HG03095 (cell line): ENCODE measurements at regions not wholly inside any gene's neighbourhood (a gene's known extent, or its start where the extent isn't known, plus 50 kb on each side); places are given as distances from the start of the nearest gene placed in this dataset.

Experiments
- ATAC-seq: cut with Tn5 transposase; IDR thresholded peaks from one replicate; pipeline ENCODE4 v1.9.1; 2021; ENCODE audit warnings: moderate library complexity; ENCODE audit not compliant: unreplicated experiment

DNA sequence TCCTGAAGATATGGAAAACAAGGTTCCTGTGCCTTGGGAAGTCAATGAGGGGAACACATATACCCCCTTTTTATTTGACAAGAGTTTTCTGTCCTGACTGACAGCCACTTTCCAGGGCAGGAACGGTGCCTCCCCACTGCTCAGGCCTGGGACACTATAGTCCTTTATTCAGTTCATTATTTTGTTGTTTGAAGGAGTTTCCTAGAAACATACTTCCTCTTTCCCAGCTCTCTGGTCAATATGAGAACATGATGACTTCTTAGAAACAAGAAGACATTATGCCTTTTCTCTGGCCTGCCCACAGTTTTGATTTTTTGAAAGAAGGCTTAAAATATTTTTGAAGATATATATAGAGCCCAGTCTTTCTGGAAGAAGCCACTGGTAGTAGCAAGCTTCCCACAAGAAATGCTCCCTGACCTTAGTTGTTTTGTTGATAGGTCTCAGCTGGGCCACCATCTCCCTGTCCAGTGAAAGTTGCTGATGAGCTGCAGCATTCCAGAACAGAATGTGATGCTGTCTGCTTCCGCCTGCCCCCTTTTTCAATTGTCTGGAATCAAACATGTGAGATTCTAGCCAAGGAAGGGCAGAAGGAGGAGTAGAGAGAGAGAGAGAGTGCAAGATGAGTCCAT lies 122.7 kb upstream of the ADRA1D start:
- ATAC-seq, result no peak

DNA sequence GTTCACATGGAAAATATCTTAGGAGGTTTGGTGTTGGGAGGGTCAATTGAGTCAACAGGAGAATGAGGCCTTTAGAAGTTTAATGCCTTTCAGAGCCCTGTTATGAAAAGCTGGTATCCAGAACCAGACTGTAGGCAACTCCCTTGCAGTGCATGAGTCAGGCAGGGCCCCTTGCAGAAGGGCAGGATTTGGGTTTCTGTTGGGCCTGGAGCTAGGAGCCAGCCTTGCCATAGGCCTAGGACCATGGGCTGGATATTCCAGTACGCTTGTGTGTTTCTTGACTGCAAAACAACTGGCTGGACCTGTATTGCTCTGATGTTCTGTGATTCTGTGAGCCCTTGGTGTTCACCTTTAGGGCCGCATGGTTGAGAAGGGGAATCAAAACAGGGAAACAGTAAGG lies 121.8 kb upstream of the ADRA1D start:
- no peak for ATAC-seq

DNA sequence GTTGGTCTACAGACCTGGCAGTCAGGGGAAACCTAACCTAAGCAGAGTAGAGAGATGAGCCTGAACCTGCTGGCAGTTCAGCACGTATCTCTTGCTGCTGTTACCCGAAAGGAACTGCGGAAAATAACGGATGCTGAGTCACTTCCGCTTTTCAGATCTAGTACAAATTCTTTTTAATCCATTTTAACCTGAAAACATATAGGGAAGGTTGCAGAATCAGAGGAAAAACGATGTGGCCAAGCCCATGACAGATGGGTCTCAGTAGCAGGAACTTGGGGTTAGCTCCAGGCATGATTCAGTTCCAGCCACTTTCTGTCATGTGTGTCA lies 120.7 kb upstream of the ADRA1D start:
- no peak for ATAC-seq

DNA sequence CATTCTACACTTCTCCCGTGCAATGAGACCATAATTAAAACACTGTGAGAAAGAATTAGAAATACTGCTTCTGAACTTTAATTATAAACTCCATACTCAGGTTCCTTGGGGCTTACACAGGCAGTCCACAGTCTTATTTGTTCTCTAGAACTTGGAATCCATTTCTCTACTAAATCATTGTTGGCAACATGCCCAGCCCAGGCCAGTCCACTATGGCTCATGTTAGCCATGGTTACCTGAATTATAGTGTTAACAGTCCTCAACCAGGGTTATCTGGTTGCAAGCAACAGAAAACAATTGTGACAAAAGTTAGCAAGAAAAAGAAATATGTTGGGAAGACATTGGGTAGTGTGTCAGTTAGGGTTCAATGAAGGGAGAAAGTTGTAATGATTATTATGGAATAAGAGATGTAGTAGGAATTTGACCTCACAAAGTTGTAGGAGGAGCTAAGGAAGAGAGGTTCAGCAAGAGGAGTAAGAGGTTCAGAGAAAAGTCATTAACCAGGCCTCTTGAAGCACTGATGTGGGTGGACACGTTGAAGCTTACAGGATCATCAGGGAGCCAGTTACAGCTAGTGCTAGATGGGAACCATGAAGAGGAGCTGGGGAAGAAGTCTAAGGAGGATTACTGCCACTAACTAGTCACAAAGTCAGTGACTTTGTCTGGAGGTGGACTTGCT lies 120.2 kb upstream of the ADRA1D start:
- no peak for ATAC-seq

DNA sequence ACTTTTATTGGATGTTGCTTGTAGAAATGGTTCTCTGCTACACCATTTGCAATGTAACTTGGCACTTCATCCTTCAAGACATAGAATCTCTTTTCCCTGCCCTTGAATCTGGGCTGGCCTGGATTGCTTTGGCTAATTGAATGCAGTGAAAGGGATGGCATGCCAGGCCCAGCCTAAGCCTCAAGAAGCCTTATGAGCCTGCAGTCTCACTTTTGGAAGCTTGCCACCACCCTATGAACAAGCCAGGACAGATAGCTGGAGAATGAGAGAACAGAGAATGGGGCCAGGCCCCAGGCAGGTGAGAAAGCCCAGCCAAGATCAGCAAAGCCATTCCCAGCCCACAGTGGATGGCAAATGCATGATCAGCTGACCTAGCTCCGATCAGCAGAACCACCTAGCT lies 117.0 kb upstream of the ADRA1D start:
- ATAC-seq, result no peak

DNA sequence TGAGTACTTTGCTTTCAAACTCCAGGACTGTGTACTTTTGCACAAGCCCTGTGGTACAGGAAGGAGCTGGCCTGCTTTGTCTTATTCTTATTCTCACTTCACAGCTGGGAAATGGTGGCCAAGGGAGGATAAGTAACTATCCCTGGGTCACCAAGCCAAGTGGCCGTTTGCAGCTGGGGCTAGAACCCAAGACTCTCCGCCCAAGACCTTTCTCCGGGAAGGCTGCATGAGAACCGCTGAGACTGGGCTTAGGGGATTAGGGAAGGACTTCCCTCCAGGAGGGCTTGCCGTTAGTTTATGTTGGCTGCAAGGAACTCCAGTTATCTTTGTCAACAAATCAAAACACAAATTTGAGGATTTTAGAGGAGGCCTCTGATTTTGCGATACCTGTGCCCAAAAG lies 109.5 kb upstream of the ADRA1D start:
- ATAC-seq, result no peak

DNA sequence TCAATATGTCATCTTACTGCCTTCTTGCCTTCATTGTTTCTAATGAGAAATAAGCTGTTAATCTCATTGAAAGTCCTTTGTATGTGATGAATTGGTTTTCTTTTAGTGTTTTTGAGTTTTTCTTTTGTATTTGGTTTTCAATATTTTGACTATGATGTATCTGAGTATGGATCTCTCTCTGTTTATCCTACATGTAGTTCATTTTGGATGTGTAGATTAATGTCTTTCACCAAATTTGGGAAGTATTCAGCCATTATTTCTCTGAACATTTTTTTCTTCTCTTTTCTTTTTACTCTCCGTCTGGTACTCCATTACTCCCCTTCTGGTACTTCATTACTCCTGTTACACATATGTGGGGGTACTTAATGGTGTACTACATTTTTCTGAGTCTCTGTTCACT lies 103.3 kb upstream of the ADRA1D start:
- no peak for ATAC-seq

DNA sequence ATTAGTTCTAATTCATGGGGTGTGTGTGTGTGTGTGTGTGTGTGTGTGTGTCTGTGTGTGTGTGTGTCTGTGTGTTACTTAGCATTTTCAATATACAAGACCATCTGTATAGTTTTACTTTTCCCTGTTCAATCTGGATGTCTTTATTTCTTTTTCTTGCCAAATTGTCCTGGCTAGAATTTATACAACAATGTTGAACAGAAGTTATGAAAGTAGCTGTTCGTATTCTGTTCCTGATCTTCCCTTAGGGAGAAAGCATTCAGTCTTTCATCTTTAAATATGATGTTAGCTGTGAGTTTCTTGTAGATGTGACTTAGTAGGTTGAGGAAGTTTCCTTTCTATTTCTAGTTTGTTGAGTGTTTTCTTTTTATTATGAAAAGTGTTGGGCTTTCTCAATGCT lies 101.0 kb upstream of the ADRA1D start:
- no peak for ATAC-seq

DNA sequence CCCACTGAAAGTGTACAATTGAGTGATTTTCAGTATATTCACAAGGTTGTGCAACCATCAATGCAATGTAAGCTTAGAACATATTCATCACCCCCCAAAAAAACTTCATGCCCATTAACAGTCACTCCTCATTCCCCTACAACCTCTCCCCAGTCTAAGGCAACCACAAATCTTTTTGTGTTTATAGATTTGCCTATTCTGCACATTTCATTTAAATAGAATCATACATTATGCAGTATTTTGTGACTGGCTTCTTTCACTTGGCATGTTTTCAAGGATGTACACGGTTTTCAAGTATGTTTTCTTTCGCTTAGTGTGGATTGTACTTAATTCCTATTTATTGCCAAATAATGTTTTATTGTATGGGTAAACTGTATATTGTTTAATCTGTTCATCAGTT lies 95.6 kb upstream of the ADRA1D start:
- no peak for ATAC-seq

DNA sequence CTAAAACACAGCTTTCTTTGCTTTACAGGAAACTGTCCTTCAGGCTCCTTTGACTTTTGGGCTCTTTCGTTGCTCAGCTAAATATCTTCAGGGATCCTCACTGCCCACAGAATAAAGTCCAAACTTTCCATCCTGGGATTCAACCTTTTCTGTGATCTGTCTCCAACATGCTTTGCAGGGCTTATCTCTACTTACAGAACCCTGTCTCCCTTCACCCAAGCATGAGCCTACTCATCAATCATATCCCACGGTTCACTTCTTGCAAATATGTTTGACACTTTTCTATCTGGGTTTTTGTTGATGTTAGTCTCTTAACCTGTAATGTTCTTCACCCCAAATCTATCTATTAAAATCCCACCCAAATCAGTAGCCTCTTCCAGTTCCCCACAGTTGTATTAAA lies 93.5 kb upstream of the ADRA1D start:
- ATAC-seq, result no peak

DNA sequence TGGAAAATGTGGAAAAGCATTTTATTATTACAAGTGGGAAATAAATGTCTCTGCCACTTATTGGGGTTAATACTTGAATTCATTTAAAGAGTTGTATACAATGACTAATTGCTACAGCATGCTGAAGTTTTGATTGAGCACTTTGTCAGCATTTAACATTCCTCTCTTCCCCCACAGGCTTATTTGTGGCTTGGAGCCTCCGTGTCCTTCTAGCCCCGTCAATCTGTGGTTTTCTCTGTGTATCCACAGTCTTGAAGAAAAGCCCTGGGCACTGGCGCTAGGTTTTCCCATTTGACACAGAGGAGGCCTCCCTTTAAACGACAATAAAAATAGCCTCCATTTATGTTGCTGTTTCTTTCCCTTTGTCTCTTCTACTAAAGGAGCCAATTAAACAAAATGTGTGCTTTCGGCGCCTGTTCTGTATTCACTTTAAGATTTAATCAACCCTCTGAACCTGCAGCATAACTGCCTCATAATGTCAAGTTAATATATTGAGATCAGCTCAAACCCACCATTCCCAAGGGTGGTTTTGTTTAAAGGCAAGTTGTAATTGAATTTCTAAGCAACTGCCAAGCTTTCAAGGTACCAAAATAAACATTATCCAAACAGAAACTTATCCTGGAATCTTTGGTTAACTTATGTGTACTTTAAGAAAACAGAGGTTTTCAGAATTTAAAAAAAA lies 92.9 kb upstream of the ADRA1D start:
- no peak for ATAC-seq

DNA sequence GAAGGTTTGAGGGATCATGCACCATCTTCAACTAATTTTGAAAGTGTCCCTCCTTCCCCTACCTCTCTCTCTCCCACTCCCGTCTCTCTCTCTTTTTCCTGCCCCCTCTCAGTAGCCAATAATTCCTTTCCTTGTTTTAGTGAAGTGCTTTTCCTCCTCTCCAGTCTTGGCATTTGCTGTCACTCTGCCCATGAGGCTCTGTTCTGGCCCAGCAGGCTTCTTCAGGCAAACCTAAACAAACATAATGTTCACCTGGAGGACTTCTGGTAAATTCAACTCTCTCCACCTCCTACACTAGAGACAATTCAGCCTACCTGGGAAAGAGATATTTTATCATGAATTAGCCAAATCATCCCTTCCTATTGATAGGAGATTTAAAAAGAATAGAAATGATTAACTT lies 86.6 kb upstream of the ADRA1D start:
- no peak for ATAC-seq

DNA sequence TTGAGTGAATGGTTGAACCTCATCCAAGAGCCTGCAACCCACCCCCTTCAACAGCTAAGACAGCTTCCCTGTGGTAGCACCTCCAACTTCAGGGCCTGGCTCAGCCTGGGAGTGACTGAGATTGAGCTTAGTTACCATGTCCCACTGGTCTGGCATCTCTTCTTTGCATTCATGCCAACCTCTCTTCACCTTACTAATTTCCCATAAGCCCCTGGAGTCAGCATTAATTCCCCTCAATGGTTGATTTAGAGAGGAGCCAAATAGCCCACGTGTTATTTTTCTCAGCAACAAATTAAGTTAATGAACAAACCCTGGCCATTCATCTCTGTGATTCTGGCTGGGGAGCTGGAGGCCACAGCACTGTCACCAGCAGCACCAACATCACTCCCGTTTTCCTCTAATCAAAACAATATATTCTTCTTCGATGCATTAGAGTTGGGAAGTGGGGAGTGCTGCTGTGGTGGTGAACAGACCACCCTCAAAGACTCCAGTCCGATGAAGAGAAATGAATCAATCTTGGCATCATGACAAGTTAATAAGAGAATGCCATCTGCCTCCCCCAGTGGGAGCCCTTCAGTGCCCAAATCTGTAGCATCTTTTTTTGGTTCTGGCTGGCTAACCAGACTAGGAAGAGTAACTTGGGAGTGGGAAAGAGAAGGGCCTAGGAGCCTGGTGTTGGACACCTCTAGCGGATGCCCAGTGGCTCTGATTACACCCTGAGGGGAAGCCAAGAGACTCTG lies 83.2 kb upstream of the ADRA1D start:
- ATAC-seq, result no peak

DNA sequence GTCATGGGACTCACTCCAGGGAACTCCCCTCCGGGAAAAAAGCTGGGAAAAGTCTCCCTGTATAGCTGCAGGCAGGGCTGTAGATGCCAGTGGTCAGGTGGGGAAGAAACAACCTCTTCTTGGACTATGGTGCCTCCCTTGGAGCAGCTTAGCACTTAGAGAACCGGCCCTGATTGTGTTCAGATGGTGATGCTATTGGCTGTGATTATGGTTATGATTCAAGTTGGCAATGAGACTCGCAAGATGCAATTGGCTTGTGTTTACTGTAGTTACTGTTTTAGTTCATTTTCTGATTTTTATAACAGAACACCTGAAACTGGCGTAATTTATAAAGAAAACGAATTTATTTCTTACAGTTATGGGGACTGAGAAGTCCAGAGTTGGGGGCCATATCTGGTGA lies 80.9 kb upstream of the ADRA1D start:
- no peak for ATAC-seq

DNA sequence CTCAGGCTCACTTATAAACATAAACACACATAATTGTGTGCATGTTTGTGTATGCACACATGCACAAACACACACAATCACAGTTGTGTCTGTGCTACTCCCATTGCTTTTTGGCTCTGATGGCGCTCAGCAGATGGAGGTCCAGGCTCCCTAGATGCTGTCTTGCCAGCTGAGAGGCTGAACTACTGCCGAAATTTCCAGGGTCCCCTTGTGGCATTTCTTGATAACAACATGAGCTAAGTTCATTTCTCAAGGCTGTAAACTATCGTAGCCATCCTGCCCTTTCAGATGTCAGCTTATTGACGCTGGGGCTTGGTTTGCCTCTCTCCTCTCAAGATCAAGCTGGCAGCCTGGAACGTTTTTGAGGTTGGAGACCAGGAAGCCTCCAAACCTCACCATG lies 80.1 kb upstream of the ADRA1D start:
- ATAC-seq, result no peak

DNA sequence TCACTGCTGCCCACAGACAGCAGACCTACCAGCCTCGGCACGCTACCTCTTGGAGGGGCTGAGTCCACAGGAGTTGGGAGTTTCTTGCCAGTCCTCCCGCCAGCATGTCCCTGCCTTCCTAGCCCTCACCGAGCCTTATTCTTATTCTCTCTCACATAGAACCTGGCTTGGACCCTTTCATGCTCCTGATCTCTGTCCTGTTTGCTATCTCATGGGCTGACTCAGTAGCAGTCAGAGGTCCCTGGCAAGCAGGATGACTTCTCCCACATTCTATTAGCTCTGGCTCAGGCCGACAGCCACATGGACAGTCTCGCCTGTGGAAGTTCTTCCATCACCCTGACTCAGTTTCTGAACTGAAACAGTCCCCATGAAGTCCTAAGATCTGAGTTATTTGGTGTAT lies 79.5 kb upstream of the ADRA1D start:
- ATAC-seq, result no peak

DNA sequence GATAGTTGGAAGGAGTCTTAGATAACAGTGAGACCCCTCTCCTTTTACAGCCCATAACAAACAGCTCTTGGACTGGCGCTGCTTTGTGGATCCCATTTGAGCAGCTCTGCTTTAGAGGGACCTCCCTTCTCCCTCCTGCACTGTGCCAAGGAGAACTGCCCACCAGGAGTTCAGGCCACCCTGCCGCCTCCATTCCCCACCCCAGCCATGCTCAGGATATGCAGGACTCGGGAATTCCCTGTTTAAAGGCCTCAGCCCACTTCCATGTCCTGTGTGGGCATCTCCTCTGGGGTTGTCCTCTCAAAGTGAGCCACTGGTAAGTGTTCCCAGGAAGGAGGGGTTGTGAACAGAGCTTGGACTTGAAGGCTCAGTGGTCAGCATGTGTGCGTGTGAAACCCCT lies 78.9 kb upstream of the ADRA1D start:
- ATAC-seq, result no peak

DNA sequence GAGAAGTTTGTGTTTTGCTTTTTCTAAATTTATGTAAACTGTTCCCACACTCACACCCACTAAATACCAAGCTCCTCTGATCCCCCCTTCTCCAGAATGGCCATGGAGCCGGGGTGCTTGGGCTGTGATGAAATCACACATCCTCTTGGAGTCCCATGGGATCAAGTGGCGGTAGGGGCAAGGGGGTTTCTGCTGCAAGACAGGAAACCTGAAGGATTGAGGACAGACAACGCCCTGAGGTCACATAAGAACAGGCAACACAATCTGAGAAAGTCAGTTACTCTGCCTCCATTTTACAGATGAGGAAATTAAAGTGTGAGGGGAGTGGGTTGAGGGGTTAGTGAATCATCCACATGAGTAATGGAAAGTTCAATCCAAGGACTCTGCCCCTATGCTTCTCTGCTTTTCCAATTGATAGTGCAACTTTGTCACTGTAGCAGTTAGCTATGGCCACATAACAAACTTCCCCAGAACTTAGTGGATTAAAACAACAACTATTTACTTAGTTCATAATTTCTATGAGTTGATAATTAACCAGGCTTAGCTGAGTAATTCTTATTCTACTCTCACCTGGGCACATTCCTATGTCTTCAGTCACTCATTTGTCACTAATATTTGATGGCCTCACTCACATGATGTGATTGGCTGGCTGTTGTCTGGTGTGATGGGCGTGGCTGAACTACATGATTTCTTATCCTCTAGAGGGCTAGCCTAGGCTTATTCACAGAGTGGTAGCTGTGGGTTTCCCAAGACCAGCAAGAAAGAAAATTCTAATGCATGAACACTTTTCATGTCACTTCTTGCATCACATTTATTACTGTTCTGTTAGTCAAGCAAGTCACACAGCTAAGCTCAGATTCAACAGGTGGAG lies 77.3 kb upstream of the ADRA1D start:
- ATAC-seq, result no peak

DNA sequence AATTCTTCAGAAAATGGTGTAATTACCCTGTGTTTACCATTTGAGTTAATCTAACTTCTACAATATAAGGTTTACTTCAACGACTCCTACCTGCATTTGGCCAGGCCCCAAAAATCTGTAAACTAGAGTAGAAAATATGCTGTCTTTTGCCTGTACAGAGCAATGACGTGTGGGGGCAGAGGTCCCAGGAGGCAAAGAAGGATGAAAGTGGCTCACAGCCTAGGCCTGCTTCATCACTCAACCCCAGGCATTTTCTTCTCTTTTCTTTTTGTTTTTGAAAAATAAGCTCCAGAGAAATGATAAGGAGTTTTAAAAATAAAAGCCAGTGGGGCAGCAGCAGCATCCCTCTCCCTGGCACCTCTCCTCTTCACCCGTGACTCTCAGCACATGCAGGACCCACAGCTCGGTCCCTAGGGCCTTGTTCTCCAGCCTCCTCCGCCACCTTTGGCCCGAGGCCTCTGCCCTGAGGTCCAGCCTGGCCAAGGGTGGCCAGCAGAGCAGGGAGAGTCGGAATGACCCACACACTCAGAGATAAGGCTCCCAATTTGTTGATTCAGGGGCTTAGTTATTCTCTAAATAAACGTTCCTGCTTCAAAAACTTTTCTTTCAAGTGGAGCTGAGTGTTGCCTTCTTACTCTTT lies 76.6 kb upstream of the ADRA1D start:
- ATAC-seq, result no peak

DNA sequence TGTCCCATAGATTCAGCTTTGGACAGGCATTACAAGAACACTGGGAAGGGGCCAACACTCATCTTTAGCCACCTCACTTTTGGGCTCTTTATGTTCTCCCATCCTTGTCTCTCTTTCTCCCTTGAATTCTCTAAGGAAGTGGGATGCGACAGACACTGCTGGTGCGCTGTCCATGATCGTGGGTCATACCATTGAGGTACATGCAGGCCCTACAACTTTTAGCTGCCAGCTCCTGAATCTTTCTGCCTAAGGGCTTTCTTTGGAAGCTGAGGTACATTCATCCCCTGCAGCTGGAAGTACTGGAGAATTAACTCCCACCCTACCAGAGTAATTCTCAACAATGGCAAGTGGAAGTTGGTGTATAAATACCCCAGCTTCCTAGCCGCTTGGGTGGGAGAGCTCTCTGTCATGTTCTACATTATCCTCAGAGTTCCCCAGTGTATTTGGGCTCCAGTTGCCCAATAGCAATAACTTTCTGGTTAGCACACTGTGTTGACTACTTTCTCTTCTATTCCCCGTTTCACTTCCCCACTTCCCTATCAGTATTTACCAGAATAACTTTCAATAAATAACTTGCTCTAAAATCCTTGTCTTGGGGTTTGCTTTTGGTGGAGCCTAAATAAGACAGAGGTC lies 75.6 kb upstream of the ADRA1D start:
- ATAC-seq, result no peak
